ENCODE measurements at regions not wholly inside any gene's neighbourhood (a gene's known extent, or its start where the extent isn't known, plus 50 kb on each side); places are given as distances from the start of the nearest gene placed in this dataset. TPM values are rescaled to one million over a fixed set of nuclear protein-coding genes. Genes with fewer than 3 reads are reported as not detected.

Small RNA genes in the stretch of these regions (small RNA-seq; reads per million reads assigned to genes)
- not detected for gene RN7SL797P
